SKM-1 treated with dmso at 0.1 percent for 144 hours (cell line): ENCODE measurements at regions not wholly inside any gene's neighbourhood (a gene's known extent, or its start where the extent isn't known, plus 50 kb on each side); places are given as distances from the start of the nearest gene placed in this dataset.
"Not testable (repeated sequence)": the region's sequence is repeated elsewhere in the genome, so short reads cannot be mapped to it uniquely, and the experiment has no call there.

ENCODE experiments used
- DNase-seq: peaks from one replicate; lab custom pipeline; 2025; ENCODE audit not compliant: unreplicated experiment; lab: John Stamatoyannopoulos, UW

GRCh38 chr5:63563008-63563917 lies 399.0 kb downstream of the HTR1A start:
- DNase-seq = no peak

GRCh38 chr5:63555874-63556273 lies 406.4 kb downstream of the HTR1A start:
- DNase-seq = no peak

DNA sequence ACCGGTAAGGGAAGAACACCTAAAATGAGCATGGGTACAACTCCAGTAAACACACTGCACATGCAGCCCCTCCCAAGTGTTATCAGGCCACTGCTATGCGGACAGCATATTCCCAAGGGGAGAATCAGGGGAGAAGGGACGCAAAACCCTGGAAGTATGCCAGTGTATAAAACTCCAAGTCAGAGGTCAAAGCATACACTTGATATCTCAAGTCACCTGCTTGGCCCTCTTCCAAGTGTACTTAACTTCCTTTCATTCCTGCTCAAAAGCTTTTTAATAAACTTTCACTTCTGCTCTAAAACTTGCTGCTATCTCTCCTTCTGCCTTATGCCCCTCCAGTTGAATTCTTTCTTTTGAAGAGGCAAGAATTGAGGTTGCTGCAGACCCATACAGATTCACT lies 408.1 kb downstream of the HTR1A start:
- no peak for DNase-seq

DNA sequence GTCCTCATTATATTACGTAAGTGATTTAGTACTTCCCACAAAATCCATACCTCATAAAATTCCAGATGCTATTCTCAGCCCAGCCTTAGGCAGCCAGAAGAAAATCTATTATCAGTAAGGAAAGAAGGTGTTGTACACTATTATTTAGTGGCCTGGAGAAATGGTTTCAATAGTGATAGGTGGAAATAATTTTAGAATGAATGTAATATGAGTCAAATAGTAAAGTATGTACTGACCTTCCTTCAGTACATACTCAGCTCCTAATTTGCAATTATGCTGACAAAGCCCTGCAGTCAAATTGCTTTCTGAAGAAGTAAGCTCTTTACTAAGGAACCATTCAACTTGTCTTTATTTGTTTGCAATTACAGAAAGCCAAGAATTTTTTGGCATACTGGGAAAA lies 409.2 kb downstream of the HTR1A start:
- no peak for DNase-seq

DNA sequence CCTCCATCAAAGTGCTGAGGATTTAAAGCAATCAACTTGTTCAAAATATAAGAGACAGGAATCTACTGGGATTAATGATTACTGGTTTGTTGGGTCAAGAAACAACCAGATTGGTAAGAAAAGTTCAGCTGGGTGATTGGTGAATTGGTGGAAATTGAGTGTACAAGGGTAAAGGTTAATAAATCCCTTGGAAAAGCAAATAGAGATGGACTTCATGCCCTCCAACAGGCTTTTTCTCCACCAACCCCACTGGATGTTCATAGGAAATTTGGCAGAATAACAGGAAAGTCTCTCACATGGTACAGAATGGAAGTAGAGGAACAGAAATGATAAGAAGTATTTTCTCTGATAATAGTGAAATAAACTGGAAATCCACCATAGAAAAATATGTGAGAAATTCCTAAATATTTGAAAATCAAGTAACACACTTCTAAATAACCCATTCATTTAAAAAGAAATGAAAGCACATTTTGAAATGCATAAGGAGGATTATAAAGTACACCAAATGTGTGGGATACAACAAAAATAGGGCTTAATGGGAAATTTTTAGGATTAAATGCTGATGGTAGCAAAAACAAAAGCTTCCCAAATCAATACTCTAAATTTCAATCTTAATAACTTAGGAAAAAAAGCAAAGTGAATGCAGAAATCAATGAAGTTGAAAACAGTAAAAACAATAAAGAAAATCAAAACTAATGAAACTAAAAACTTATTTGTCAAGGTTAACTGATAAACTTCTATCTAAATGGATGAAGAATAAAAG lies 426.2 kb downstream of the HTR1A start:
- no peak for DNase-seq

GRCh38 chr5:63524281-63524680 lies 438.0 kb downstream of the HTR1A start:
- DNase-seq = no peak

DNA sequence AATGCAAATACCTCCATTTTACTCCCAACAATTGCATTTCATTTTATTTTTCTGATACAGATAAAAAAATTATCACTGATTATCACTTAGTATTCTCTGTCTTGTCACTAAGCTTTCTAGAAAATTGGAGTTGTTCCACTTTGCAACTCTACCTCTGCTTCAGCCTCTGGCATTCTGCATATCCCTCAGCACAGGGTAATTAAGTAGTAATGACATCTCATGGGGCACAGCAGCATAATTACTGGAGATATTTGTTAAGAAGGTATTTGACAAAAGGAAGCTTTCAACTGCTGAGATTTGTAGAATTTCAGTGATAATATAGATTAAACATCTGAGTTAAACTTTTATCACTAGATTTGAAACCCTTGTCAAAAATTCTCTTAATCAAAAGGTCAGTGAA lies 446.2 kb downstream of the HTR1A start:
- DNase-seq = no peak

- no peak for DNase-seq
Observed at GRCh38 chr5:63500242-63500641, 462.0 kb downstream of the HTR1A start.

GRCh38 chr5:63495225-63495624 lies 467.0 kb downstream of the HTR1A start:
- DNase-seq = no peak

DNA sequence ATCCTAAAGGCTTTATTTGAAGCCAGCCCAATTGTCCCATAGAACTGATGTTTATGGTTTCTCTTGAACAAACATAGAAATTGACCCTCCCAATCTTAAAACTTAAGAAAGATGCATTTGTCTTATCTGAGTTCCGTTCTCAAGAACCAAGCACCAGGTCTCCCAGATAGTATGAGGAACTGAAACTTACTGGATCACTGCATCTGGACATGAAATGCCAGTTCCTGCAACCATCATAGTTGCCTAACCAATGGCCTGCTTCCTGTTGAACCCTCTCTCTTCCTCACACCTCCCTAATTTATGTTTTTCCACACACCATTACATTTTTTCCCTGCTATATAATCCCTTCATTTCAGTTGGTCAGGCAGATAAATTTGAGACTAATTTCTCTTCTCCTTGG lies 478.9 kb downstream of the HTR1A start:
- peak; percentile 4 for DNase-seq

DNA sequence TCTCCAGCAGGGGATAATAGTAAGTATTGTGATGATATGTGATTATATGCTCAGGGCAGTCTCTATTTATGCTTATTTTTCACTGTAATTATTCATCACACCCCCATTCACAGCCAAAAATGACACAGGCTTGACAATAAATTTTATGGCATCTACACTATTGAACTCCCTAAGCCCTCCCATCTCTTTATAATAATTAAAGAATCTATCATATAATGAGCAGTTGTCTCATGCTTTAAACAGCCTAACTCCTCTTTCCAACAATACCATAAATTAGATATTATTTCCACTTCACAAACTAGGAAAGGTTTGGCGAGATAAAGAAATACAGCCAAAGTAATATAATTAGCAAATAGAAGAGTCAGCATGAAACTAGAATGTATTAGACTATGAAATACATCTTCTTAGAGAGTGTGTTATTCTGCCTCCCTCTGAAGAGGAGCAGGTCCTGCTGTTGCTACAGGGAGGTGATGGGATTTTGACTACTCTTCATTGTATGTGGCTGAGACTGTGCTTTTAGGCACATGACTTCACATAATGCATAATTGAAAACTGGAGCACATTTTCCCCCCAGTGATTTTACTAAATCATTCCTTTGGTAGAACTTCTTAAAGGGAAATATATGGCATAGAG lies 488.8 kb downstream of the HTR1A start:
- DNase-seq = no peak

GRCh38 chr5:63456279-63456678 lies 506.0 kb downstream of the HTR1A start:
- no peak for DNase-seq

DNA sequence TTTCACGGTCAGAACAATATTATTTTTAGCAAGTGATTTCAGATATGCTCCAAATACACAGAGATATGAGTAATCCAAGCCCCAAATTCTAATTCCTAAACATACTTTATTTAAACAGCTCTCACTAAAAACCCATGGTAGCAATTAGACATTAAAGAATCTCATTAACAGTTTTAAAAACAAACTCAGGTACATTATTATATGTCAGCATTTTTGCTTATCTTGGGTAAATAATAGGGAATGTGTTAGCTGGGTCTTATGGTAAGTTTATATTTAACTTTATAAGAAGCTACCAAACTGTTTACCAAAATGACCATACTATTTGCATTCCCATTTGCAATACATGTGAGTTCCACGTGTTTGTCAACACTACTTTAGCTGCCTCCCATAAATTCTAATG lies 511.1 kb downstream of the HTR1A start:
- no peak for DNase-seq

- DNase-seq = no peak
Observed at GRCh38 chr5:63439537-63439936, 522.7 kb downstream of the HTR1A start.

GRCh38 chr5:63409737-63410136 lies 552.5 kb downstream of the HTR1A start:
- DNase-seq = no peak

- DNase-seq = no peak
Observed at GRCh38 chr5:63408984-63409383, 553.3 kb downstream of the HTR1A start.

DNA sequence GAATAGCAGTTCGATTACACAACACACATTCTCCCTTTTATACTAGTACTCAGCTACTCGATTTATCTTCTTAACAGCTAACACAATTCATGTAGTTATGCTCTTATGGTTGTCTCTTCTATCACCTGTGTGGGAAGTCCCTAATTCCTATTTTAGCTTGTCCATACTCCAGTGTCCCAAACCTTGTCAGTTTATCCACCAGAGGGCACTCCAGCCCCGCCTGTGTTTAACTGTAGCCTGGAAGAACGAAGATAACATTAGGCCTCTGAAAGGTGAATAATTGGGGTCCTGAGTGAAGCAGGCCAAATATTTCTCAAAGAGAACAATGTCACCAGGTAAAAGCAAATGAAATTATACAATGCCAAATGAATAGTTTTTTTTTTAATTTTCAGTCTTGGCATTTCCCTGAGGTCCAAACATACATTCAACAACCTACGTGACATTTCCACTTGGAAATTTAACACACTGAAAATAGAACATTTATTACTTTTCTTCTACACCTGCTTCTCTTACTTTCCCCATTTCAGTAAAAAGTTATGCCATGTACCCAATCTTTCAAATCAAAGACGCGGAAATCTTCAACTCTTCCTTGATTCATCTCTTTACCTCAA lies 560.7 kb downstream of the HTR1A start:
- DNase-seq = peak; percentile 48

DNA sequence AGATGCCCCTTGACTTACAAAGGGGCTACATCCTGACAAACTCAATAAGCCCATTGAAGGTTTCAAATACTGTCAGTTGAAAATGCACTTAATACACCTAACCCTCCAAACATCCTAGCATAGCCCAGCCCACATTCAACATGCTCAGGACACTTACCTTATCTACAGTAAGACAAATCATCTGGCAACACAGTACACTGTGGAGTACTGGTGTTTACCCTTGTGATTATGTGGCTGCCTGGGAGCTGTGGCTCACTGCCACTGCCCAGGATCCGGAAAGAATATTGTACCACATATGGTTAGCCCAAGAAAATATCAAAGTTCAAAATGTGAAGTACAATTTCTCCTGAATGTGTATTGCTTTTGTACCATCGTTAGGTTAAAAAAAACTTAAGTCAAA lies 562.2 kb downstream of the HTR1A start:
- no peak for DNase-seq

GRCh38 chr5:63398346-63398745 lies 563.9 kb downstream of the HTR1A start:
- no peak for DNase-seq

DNA sequence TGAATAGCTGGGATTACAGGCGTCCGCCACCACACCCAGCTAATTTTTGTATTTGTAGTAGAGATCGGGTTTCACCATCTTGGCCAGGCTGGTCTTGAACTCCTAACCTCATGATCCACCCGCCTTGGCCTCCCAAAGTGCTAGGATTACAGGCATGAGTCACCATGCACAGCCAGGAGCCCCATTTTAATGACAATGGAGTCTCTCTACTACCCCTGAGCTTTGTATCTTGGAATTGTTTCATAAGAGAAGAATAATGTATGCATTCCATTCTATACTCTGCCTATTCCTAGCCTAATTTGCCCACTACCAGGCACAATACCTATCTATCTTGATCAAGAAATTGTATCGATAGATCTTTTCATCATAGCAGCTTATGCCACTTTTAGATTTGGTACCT lies 574.1 kb downstream of the HTR1A start:
- not testable (repeated sequence) for DNase-seq

GRCh38 chr5:63375851-63376250 lies 586.4 kb downstream of the HTR1A start:
- no peak for DNase-seq
